ENCODE measurements at regions not wholly inside any gene's neighbourhood (a gene's known extent, or its start where the extent isn't known, plus 50 kb on each side); places are given as distances from the start of the nearest gene placed in this dataset.

- Histone ChIP-seq H3K36me3 (ENCODE audit: control insufficient read depth in 2 of 2, insufficient read depth in 1 of 2, low read length in 2 of 2) (no peaks in the 10 kb centered on the region), H3K4me1 (ENCODE audit: control insufficient read depth, insufficient read depth, low read length) (no peaks in the 10 kb centered on the region), H3K27ac (ENCODE audit: extremely low read depth, low read depth, low read length) (no peak overlapping the region), H3K9me3 (ENCODE audit: control insufficient read depth, insufficient read depth, low read depth, low read length) (no peaks in the 10 kb centered on the region), H3K4me3 (ENCODE audit: low read depth, low read length) (no peak overlapping the region)
- no peak for TF ChIP-seq YY2 (tag by site-specific recombination; IDR thresholded peaks at IDR 0.05)
- TF ChIP-seq REST (tag by site-specific recombination; IDR thresholded peaks at IDR 0.05) = peak; percentile 87
- ChIA-PET CTCF (no interaction called here), POLR2A (no interaction called here)
These were observed 350.0 kb upstream of the IRAK1BP1 start for GRCh38 chr6:78517399-78517798.

- no peaks in the 10 kb centered on the region for H3K36me3 ChIP-seq (ENCODE audit: control insufficient read depth in 2 of 2, insufficient read depth in 1 of 2, low read length in 2 of 2)
- TF ChIP-seq ZNF521 (tag by site-specific recombination; IDR thresholded peaks at IDR 0.05) (no peak), FEZF1 (tag by site-specific recombination; IDR thresholded peaks at IDR 0.05) (no peak), ZNF311 (tag by site-specific recombination; IDR thresholded peaks at IDR 0.05; ENCODE audit: borderline replicate concordance) (no peak), ZNF23 (tag by site-specific recombination; IDR thresholded peaks at IDR 0.05; ENCODE audit: borderline replicate concordance) (no peak), ZNF280C (tag by site-specific recombination; IDR thresholded peaks at IDR 0.05) (no peak), SP7 (tag by site-specific recombination; IDR thresholded peaks at IDR 0.05) (no peak), ZNF624 (tag by site-specific recombination; IDR thresholded peaks at IDR 0.05) (no peak), ZNF629 (tag by site-specific recombination; IDR thresholded peaks at IDR 0.05) (no peak), ZNF174 (tag by site-specific recombination; IDR thresholded peaks at IDR 0.05) (no peak), ZBTB8A (tag by site-specific recombination; IDR thresholded peaks at IDR 0.05) (no peak), ZBTB6 (tag by site-specific recombination; IDR thresholded peaks at IDR 0.05) (no peak), ZNF18 (tag by site-specific recombination; IDR thresholded peaks at IDR 0.05) (no peak), PBX3 (CRISPR knock-in tag; IDR thresholded peaks at IDR 0.05) (no peak), ZNF239 (tag by site-specific recombination; IDR thresholded peaks at IDR 0.05) (no peak), ZNF830 (tag by site-specific recombination; IDR thresholded peaks at IDR 0.05; ENCODE audit: low read depth) (no peak), ZNF707 (tag by site-specific recombination; IDR thresholded peaks at IDR 0.05) (no peak), ZSCAN4 (tag by site-specific recombination; IDR thresholded peaks at IDR 0.05) (no peak)
- H3K4me1 ChIP-seq (ENCODE audit: control insufficient read depth, insufficient read depth, low read length) = no peaks in the 10 kb centered on the region
- H3K27ac ChIP-seq (ENCODE audit: extremely low read depth, low read depth, low read length) = no peak overlapping the region
- H3K9me3 ChIP-seq (ENCODE audit: control insufficient read depth, insufficient read depth, low read depth, low read length) = no peaks in the 10 kb centered on the region
- POLR2A ChIA-PET = no interaction called here
- CTCF ChIA-PET = no interaction called here
- no peak overlapping the region for H3K4me3 ChIP-seq (ENCODE audit: low read depth, low read length)
These were observed 343.7 kb upstream of the IRAK1BP1 start for GRCh38 chr6:78523622-78524021.

All from HEK293 (cell line).